Liver (tissue), 7 donors: ENCODE measurements at regions not wholly inside any gene's neighbourhood (a gene's known extent, or its start where the extent isn't known, plus 50 kb on each side); places are given as distances from the start of the nearest gene placed in this dataset.

Source experiments
- DNase-seq: peaks from one replicate; pipeline ENCODE4 v3.0.0-alpha.2; 2017; ENCODE audit warnings: low spot score
- H3K27ac ChIP-seq, 2 donors: one replicate each; pipeline ENCODE4 v1.7.0; 2013; ENCODE audit warnings: inconsistent platforms in 2 of 2, low read length in 2 of 2, control low read depth in 1 of 2, low read depth in 1 of 2, mild to moderate bottlenecking in 1 of 2
- H3K27me3 ChIP-seq, 4 donors: one replicate each; pipeline versions ENCODE4 v1.6.1 to v1.7.0; 2013; ENCODE audit warnings: low read length in 3 of 4, inconsistent platforms in 1 of 4, mild to moderate bottlenecking in 1 of 4, moderate library complexity in 1 of 4; ENCODE audit not compliant: control insufficient read depth in 4 of 4, insufficient read depth in 4 of 4
- H3K36me3 ChIP-seq, 4 donors: one replicate each; pipeline versions ENCODE4 v1.6.1 to v1.7.0; 2013; ENCODE audit warnings: low read length in 3 of 4, mild to moderate bottlenecking in 3 of 4, low read depth in 1 of 4, moderate library complexity in 1 of 4; ENCODE audit not compliant: control insufficient read depth in 4 of 4, insufficient read depth in 3 of 4
- H3K4me1 ChIP-seq, 4 donors: one replicate each; pipeline versions ENCODE4 v1.6.1 to v1.7.0; 2013; ENCODE audit warnings: low read length in 3 of 4, mild to moderate bottlenecking in 3 of 4, moderate library complexity in 1 of 4; ENCODE audit not compliant: control insufficient read depth in 4 of 4, insufficient read depth in 4 of 4
- H3K4me3 ChIP-seq, 3 donors: one replicate each; pipeline versions ENCODE4 v1.6.1 to v1.7.0; 2013; ENCODE audit warnings: low read length in 3 of 3, control low read depth in 1 of 3, low read depth in 1 of 3, mild to moderate bottlenecking in 1 of 3
- H3K9ac ChIP-seq, 2 donors: one replicate each; pipeline ENCODE4 v1.7.0; 2013; ENCODE audit warnings: low read length in 2 of 2, mild to moderate bottlenecking in 2 of 2, moderate library complexity in 2 of 2, control low read depth in 1 of 2, low read depth in 1 of 2
- H3K9me3 ChIP-seq, 4 donors: one replicate each; pipeline versions ENCODE4 v1.6.1 to v1.7.0; 2013; ENCODE audit warnings: low read length in 3 of 4; ENCODE audit not compliant: control insufficient read depth in 4 of 4
- EGR1 ChIP-seq, 2 donors: IDR thresholded peaks; 2 replicates each; pipeline ENCODE4 v1.6.1; 2016 to 2018; ENCODE audit warnings: antibody characterized with exemption in 2 of 2, low read depth in 2 of 2
- FOXA1 ChIP-seq: IDR thresholded peaks from 2 replicates; pipeline ENCODE4 v1.6.1; 2016; ENCODE audit warnings: antibody characterized with exemption
- FOXA2 ChIP-seq: IDR thresholded peaks from 2 replicates; pipeline ENCODE4 v1.6.1; 2016; ENCODE audit warnings: antibody characterized with exemption
- GABPA ChIP-seq, 2 donors: IDR thresholded peaks in 1 of 2; conservative IDR thresholded peaks in 1 of 2; 2 replicates each; pipeline ENCODE4 v1.6.1; 2016; ENCODE audit warnings: antibody characterized with exemption in 2 of 2, mild to moderate bottlenecking in 1 of 2, moderate library complexity in 1 of 2
- HNF4A ChIP-seq, 2 donors: conservative IDR thresholded peaks; 2 replicates each; pipeline ENCODE4 v1.6.1; 2016; ENCODE audit warnings: antibody characterized with exemption in 2 of 2, mild to moderate bottlenecking in 2 of 2
- HNF4G ChIP-seq: IDR thresholded peaks from 2 replicates; pipeline ENCODE4 v1.6.1; 2016; ENCODE audit warnings: antibody characterized with exemption
- JUND ChIP-seq, 2 donors: IDR thresholded peaks; 2 replicates each; pipeline ENCODE4 v1.6.1; 2016; ENCODE audit warnings: antibody characterized with exemption in 2 of 2
- NR2F2 ChIP-seq: IDR thresholded peaks from 2 replicates; pipeline ENCODE4 v1.6.1; 2016; ENCODE audit warnings: antibody characterized with exemption
- RAD21 ChIP-seq, 2 donors: IDR thresholded peaks; 2 replicates each; pipeline ENCODE4 v1.6.1; 2016; ENCODE audit warnings: antibody characterized with exemption in 2 of 2, mild to moderate bottlenecking in 2 of 2
- RXRA ChIP-seq, 2 donors: IDR thresholded peaks; 2 replicates each; pipeline ENCODE4 v1.6.1; 2017 to 2018; ENCODE audit warnings: antibody characterized with exemption in 2 of 2, mild to moderate bottlenecking in 1 of 2
- SP1 ChIP-seq: IDR thresholded peaks from 2 replicates; pipeline ENCODE4 v1.6.1; 2018; ENCODE audit warnings: antibody characterized with exemption, mild to moderate bottlenecking
- YY1 ChIP-seq: IDR thresholded peaks from 2 replicates; pipeline ENCODE4 v1.6.1; 2016; ENCODE audit warnings: antibody characterized with exemption, mild to moderate bottlenecking
- WGBS: extraction: QIAGEN DNeasy Blood & Tissue Kit; methylation state at CpG from one replicate; pipeline ENCODE4 v1.1.7; 2013; 5-methylcytosine and 5-hydroxymethylcytosine counted together
- TF ChIP-seq, protein P1 (sequence below): IDR thresholded peaks from 2 replicates; pipeline ENCODE4 v1.6.1; 2016; ENCODE audit warnings: antibody characterized with exemption, mild to moderate bottlenecking
- TF ChIP-seq, protein P2 (sequence below): IDR thresholded peaks from 2 replicates; pipeline ENCODE4 v1.6.1; 2016; ENCODE audit warnings: antibody characterized with exemption
- TF ChIP-seq, protein P3 (sequence below): IDR thresholded peaks from 2 replicates; pipeline ENCODE4 v1.6.1; 2016; ENCODE audit warnings: antibody characterized with exemption
- TF ChIP-seq, protein P4 (sequence below): IDR thresholded peaks from 2 replicates; pipeline ENCODE4 v1.6.1; 2016; ENCODE audit warnings: antibody characterized with exemption
- donor health status: healthy.
- donor health status: healthy.
- donor health status: healthy.
- donor health status: healthy.

DNA sequence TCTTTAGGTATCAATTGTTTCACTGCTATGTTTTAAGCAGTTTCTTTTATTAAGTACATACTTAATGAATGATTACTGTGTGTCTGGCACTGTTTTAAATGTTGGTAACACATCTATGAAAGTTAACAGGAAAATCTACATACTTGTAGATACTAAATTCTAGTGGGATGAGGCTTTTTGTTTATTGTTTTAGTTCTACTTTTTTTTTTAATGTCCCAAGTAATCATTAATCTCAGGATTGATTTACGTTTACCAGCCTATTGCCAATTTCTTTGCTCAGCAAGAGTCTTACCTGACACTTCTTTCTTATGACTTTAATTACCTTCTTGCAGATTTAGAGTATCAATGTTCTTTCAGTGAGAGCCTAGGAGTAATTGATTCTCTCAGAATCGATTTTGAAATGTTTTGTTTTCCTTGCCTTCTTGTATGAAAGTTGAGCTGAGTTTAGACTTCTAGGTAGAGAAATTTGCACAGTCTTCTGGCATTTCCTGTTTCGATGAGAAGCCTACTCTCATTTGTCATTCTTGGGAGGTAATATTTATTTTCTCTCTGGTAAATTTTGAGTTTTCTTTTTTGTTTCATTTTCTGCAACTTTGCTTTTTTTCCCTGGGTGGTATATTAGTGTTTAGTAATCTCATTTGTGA is 235.2 kb upstream of the ANKRD50 start:
- H3K4me1 ChIP-seq = peaks cover 0 to 9% (median 0%) of the 10 kb centered on the region in 4 donors
- no peak for DNase-seq
- H3K9me3 ChIP-seq = no peaks in the 10 kb centered on the region
- H3K4me3 ChIP-seq = no peak overlapping the region
- WGBS = 38% methylated on average over 3 of the region's 3 CpGs
- no peaks in the 10 kb centered on the region for H3K36me3 ChIP-seq
- TF ChIP-seq EGR1 (IDR thresholded peaks at IDR 0.05; ENCODE audit: low read depth in 2 of 2) = no peak
- no peak for TF ChIP-seq NR2F2
- TF ChIP-seq, protein P1, sequence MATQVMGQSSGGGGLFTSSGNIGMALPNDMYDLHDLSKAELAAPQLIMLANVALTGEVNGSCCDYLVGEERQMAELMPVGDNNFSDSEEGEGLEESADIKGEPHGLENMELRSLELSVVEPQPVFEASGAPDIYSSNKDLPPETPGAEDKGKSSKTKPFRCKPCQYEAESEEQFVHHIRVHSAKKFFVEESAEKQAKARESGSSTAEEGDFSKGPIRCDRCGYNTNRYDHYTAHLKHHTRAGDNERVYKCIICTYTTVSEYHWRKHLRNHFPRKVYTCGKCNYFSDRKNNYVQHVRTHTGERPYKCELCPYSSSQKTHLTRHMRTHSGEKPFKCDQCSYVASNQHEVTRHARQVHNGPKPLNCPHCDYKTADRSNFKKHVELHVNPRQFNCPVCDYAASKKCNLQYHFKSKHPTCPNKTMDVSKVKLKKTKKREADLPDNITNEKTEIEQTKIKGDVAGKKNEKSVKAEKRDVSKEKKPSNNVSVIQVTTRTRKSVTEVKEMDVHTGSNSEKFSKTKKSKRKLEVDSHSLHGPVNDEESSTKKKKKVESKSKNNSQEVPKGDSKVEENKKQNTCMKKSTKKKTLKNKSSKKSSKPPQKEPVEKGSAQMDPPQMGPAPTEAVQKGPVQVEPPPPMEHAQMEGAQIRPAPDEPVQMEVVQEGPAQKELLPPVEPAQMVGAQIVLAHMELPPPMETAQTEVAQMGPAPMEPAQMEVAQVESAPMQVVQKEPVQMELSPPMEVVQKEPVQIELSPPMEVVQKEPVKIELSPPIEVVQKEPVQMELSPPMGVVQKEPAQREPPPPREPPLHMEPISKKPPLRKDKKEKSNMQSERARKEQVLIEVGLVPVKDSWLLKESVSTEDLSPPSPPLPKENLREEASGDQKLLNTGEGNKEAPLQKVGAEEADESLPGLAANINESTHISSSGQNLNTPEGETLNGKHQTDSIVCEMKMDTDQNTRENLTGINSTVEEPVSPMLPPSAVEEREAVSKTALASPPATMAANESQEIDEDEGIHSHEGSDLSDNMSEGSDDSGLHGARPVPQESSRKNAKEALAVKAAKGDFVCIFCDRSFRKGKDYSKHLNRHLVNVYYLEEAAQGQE = no peak
- no peak for TF ChIP-seq RXRA (IDR thresholded peaks at IDR 0.05)
- no peak for TF ChIP-seq HNF4G
- TF ChIP-seq, protein P2, sequence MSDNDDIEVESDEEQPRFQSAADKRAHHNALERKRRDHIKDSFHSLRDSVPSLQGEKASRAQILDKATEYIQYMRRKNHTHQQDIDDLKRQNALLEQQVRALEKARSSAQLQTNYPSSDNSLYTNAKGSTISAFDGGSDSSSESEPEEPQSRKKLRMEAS = no peak
- no peak for TF ChIP-seq JUND (IDR thresholded peaks at IDR 0.05)
- no peak for TF ChIP-seq HNF4A (conservative IDR thresholded peaks at IDR 0.05)
- TF ChIP-seq GABPA (IDR thresholded peaks at IDR 0.05 in 1 of 2, conservative IDR thresholded peaks at IDR 0.05 in 1 of 2) = no peak
- H3K27me3 ChIP-seq = no peaks in the 10 kb centered on the region
- H3K9ac ChIP-seq = no peak overlapping the region
- no peak overlapping the region for H3K27ac ChIP-seq

DNA sequence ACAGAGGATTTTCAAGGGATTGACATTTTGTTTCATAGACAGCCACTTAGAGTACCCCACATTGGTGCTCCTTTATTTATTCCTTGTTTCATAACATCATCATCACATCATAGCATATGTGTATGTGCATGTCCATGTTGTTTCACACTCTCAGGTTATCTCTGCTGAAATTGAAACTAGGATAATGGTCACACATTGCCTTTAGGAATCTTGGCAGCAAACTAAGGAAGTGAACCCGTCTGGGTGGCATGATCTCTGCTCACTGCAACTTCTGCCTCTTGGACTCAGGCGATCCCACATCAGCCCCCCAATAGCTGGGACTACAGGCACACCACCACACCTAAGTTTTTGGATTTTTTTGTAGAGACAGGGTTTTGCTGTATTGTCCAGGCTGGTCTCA is 234.2 kb upstream of the ANKRD50 start:
- no peak overlapping the region for H3K4me3 ChIP-seq
- no peak overlapping the region for H3K9ac ChIP-seq
- TF ChIP-seq, protein P3, sequence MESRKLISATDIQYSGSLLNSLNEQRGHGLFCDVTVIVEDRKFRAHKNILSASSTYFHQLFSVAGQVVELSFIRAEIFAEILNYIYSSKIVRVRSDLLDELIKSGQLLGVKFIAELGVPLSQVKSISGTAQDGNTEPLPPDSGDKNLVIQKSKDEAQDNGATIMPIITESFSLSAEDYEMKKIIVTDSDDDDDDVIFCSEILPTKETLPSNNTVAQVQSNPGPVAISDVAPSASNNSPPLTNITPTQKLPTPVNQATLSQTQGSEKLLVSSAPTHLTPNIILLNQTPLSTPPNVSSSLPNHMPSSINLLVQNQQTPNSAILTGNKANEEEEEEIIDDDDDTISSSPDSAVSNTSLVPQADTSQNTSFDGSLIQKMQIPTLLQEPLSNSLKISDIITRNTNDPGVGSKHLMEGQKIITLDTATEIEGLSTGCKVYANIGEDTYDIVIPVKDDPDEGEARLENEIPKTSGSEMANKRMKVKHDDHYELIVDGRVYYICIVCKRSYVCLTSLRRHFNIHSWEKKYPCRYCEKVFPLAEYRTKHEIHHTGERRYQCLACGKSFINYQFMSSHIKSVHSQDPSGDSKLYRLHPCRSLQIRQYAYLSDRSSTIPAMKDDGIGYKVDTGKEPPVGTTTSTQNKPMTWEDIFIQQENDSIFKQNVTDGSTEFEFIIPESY = no peak
- TF ChIP-seq FOXA2 = no peak
- TF ChIP-seq, protein P2 = no peak
- no peak for TF ChIP-seq JUND (IDR thresholded peaks at IDR 0.05)
- TF ChIP-seq HNF4A (conservative IDR thresholded peaks at IDR 0.05) = no peak
- TF ChIP-seq RXRA (IDR thresholded peaks at IDR 0.05) = no peak
- TF ChIP-seq, protein P1 = no peak
- no peak for TF ChIP-seq NR2F2
- no peak for TF ChIP-seq FOXA1
- TF ChIP-seq RAD21 (IDR thresholded peaks at IDR 0.05) = no peak
- TF ChIP-seq EGR1 (IDR thresholded peaks at IDR 0.05; ENCODE audit: low read depth in 2 of 2) = no peak
- no peak for TF ChIP-seq SP1
- no peak for TF ChIP-seq YY1
- TF ChIP-seq, protein P4, sequence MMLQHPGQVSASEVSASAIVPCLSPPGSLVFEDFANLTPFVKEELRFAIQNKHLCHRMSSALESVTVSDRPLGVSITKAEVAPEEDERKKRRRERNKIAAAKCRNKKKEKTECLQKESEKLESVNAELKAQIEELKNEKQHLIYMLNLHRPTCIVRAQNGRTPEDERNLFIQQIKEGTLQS = no peak
- TF ChIP-seq HNF4G = no peak
- no peak for TF ChIP-seq GABPA (IDR thresholded peaks at IDR 0.05 in 1 of 2, conservative IDR thresholded peaks at IDR 0.05 in 1 of 2)
- WGBS = 35% methylated on average over 2 of the region's 2 CpGs
- H3K27ac ChIP-seq = no peak overlapping the region
- H3K9me3 ChIP-seq = no peaks in the 10 kb centered on the region
- H3K27me3 ChIP-seq = no peaks in the 10 kb centered on the region
- peaks cover 0 to 9% (median 0%) of the 10 kb centered on the region in 4 donors for H3K4me1 ChIP-seq
- DNase-seq = no peak
- no peaks in the 10 kb centered on the region for H3K36me3 ChIP-seq
